SK-N-SH (cell line): ENCODE measurements at regions not wholly inside any gene's neighbourhood (a gene's known extent, or its start where the extent isn't known, plus 50 kb on each side); places are given as distances from the start of the nearest gene placed in this dataset.

Source experiments
- CTCF ChIA-PET: fragments of 300-600, 350-600 bp; formaldehyde crosslinking; extraction: SDS; loops from one replicate; lab custom pipeline; 2021; lab: Yijun Ruan, JAX
- POLR2A ChIA-PET: fragments of 350-600 bp; sonication (Branson Sonifier 250); formaldehyde crosslinking; extraction: SDS; loops from one replicate; lab custom pipeline; 2020; ENCODE audit warnings: antibody characterized with exemption, inconsistent platforms; lab: Yijun Ruan, JAX
- DNase-seq: peaks from one replicate; pipeline ENCODE4 v3.0.0; 2012
- H2AFZ ChIP-seq: fragments of 200-600 bp; sonication (generic); 2 replicates; pipeline ENCODE4 v1.8.1; 2016; ENCODE audit warnings: antibody characterized with exemption, mild to moderate bottlenecking, low read depth
- H3F3A ChIP-seq: fragments of 200-600 bp; sonication (generic); replicated peaks from 2 replicates; pipeline ENCODE3; 2016; ENCODE audit warnings: antibody characterized with exemption, mild to moderate bottlenecking; ENCODE audit not compliant: insufficient read depth
- H3K27ac ChIP-seq, 2 experiments: fragments of 200-500 bp in 1 of 2; fragments of 200-600 bp in 1 of 2; sonication (Bioruptor generic) in 1 of 2; sonication (generic), shearing (Covaris generic) in 1 of 2; 2 replicates each; pipeline versions ENCODE4 v1.5.1 to v1.6.1; 2014 to 2016; ENCODE audit warnings: low read depth in 2 of 2, inconsistent platforms in 1 of 2, low read length in 1 of 2, mild to moderate bottlenecking in 1 of 2, mixed read lengths in 1 of 2
- H3K27me3 ChIP-seq: fragments of 200-600 bp; sonication (generic), shearing (Covaris generic); 2 replicates; pipeline ENCODE4 v1.6.1; 2016; ENCODE audit warnings: mixed run types; ENCODE audit not compliant: insufficient read depth
- H3K36me3 ChIP-seq, 2 experiments: fragments of 200-500 bp in 1 of 2; fragments of 200-600 bp in 1 of 2; sonication (Bioruptor generic) in 1 of 2; sonication (generic) in 1 of 2; replicated peaks in 1 of 2; 2 replicates each; pipeline versions ENCODE3 to v1.5.1; 2014 to 2016; ENCODE audit warnings: low read length in 1 of 2, mild to moderate bottlenecking in 1 of 2; ENCODE audit not compliant: insufficient read depth in 2 of 2, control insufficient read depth in 1 of 2
- H3K4me1 ChIP-seq, 2 experiments: fragments of 200-500 bp in 1 of 2; fragments of 200-600 bp in 1 of 2; sonication (Bioruptor generic) in 1 of 2; sonication (generic), shearing (Covaris generic) in 1 of 2; 2 replicates each; pipeline versions ENCODE4 v1.5.1 to v1.6.1; 2014 to 2016; ENCODE audit warnings: low read depth in 1 of 2, low read length in 1 of 2, mixed run types in 1 of 2; ENCODE audit not compliant: insufficient read depth in 2 of 2, control insufficient read depth in 1 of 2
- H3K4me2 ChIP-seq: fragments of 200-600 bp; sonication (generic), shearing (Covaris generic); 2 replicates; pipeline ENCODE4 v1.6.1; 2017; ENCODE audit warnings: mixed run types
- H3K4me3 ChIP-seq, 2 experiments: fragments of 200-500 bp in 1 of 2; fragments of 200-600 bp in 1 of 2; sonication (Bioruptor generic) in 1 of 2; sonication (generic), shearing (Covaris generic) in 1 of 2; 2 replicates each; pipeline versions ENCODE4 v1.5.1 to v1.8.1; 2014 to 2016; ENCODE audit warnings: low read depth in 2 of 2, inconsistent platforms in 1 of 2, low read length in 1 of 2, mild to moderate bottlenecking in 1 of 2, mixed read lengths in 1 of 2, moderate library complexity in 1 of 2
- H3K79me2 ChIP-seq: fragments of 200-600 bp; sonication (generic); 2 replicates; pipeline ENCODE4 v1.8.1; 2017; ENCODE audit warnings: mild to moderate bottlenecking; ENCODE audit not compliant: insufficient read depth
- H3K9ac ChIP-seq: fragments of 200-600 bp; sonication (generic); 2 replicates; pipeline ENCODE4 v1.6.1; 2017; ENCODE audit warnings: mixed run types
- H3K9me2 ChIP-seq: fragments of 200-600 bp; sonication (generic); 2 replicates; pipeline ENCODE4 v1.6.1; 2017; ENCODE audit warnings: mixed run types
- H3K9me3 ChIP-seq: fragments of 200-600 bp; sonication (generic); 2 replicates; pipeline ENCODE4 v1.6.1; 2017; ENCODE audit warnings: mixed run types, mild to moderate bottlenecking, moderate library complexity
- H4K20me1 ChIP-seq: fragments of 200-600 bp; sonication (generic); 2 replicates; pipeline ENCODE4 v1.6.1; 2017; ENCODE audit warnings: mild to moderate bottlenecking, mixed run types; ENCODE audit not compliant: insufficient read depth
- CTCF ChIP-seq: fragments of 200-600 bp; sonication (generic); IDR thresholded peaks from 2 replicates; pipeline ENCODE4 v1.6.1; 2017; ENCODE audit warnings: antibody characterized with exemption, mild to moderate bottlenecking, moderate library complexity
- ELF1 ChIP-seq: IDR thresholded peaks from 2 replicates; pipeline ENCODE4 v1.4.0; 2012
- EZH2phosphoT487 ChIP-seq: fragments of 200-600 bp; sonication (generic); IDR thresholded peaks from 2 replicates; pipeline ENCODE4 v1.6.1; 2017; ENCODE audit warnings: low read depth, mixed run types, mild to moderate bottlenecking, antibody characterized with exemption, moderate library complexity, borderline replicate concordance
- FOSL2 ChIP-seq: IDR thresholded peaks from 2 replicates; pipeline ENCODE4 v1.4.0; 2012; ENCODE audit warnings: low read depth, mild to moderate bottlenecking, moderate library complexity, borderline replicate concordance
- FOXM1 ChIP-seq: IDR thresholded peaks from 2 replicates; pipeline ENCODE4 v1.4.0; 2012; ENCODE audit warnings: low read depth, mild to moderate bottlenecking
- GABPA ChIP-seq: IDR thresholded peaks from 2 replicates; pipeline ENCODE4 v1.4.0; 2012; ENCODE audit warnings: low read depth, mild to moderate bottlenecking
- JUND ChIP-seq: IDR thresholded peaks from 2 replicates; pipeline ENCODE4 v1.4.0; 2012
- MEF2A ChIP-seq: IDR thresholded peaks from 2 replicates; pipeline ENCODE4 v1.4.0; 2012; ENCODE audit warnings: low read depth, borderline replicate concordance
- MXI1 ChIP-seq: IDR thresholded peaks from 2 replicates; pipeline ENCODE4 v1.6.1; 2012; ENCODE audit warnings: mild to moderate bottlenecking, low read depth, low read length, improper control_type of control experiment
- NFIC ChIP-seq: IDR thresholded peaks from 2 replicates; pipeline ENCODE4 v1.4.0; 2012; ENCODE audit warnings: borderline replicate concordance
- POLR2AphosphoS5 ChIP-seq: IDR thresholded peaks from 2 replicates; pipeline ENCODE4 v1.6.1; 2012; ENCODE audit warnings: low read depth, low read length
- RAD21 ChIP-seq: IDR thresholded peaks from 2 replicates; pipeline ENCODE4 v1.6.1; 2012; ENCODE audit warnings: mild to moderate bottlenecking, low read length
- RCOR1 ChIP-seq: fragments of 150-350 bp; IDR thresholded peaks from 2 replicates; pipeline ENCODE4 v1.6.1; 2017; ENCODE audit warnings: antibody characterized with exemption, low read length
- REST ChIP-seq: IDR thresholded peaks from 2 replicates; pipeline ENCODE4 v1.6.1; 2012; ENCODE audit warnings: mild to moderate bottlenecking, low read depth, low read length, moderate library complexity
- RXRA ChIP-seq: IDR thresholded peaks from 2 replicates; pipeline ENCODE4 v1.4.0; 2012; ENCODE audit warnings: low read depth, mild to moderate bottlenecking, borderline replicate concordance
- SIN3A ChIP-seq: IDR thresholded peaks from 2 replicates; pipeline ENCODE4 v1.6.1; 2012; ENCODE audit warnings: low read depth, mild to moderate bottlenecking, low read length, moderate library complexity, borderline replicate concordance
- SMC3 ChIP-seq: IDR thresholded peaks from 2 replicates; pipeline ENCODE4 v1.6.1; 2012; ENCODE audit warnings: low read depth, low read length, improper control_type of control experiment
- TAF1 ChIP-seq: IDR thresholded peaks from 2 replicates; pipeline ENCODE4 v1.6.1; 2012; ENCODE audit warnings: low read depth, mild to moderate bottlenecking, low read length, moderate library complexity, borderline replicate concordance
- TCF12 ChIP-seq: IDR thresholded peaks from 2 replicates; pipeline ENCODE4 v1.4.0; 2012
- TEAD4 ChIP-seq: IDR thresholded peaks from 2 replicates; pipeline ENCODE4 v1.4.0; 2012; ENCODE audit warnings: mild to moderate bottlenecking, borderline replicate concordance; ENCODE audit not compliant: insufficient read depth
- USF2 ChIP-seq: fragments of 150-350 bp; IDR thresholded peaks from 2 replicates; pipeline ENCODE4 v1.6.1; 2017; ENCODE audit warnings: antibody characterized with exemption, low read length, low read depth, borderline replicate concordance
- YY1 ChIP-seq: IDR thresholded peaks from 2 replicates; pipeline ENCODE4 v1.4.0; 2012; ENCODE audit warnings: low read depth, mild to moderate bottlenecking
- WGBS: methylation state at CpG from one replicate; pipeline ENCODE4 v1.1.6; 2017; ENCODE audit warnings: low lambda C conversion rate; 5-methylcytosine and 5-hydroxymethylcytosine counted together
- TF ChIP-seq, protein P1 (sequence below): IDR thresholded peaks from 2 replicates; pipeline ENCODE4; 2012
- TF ChIP-seq, protein P2 (sequence below): fragments of 150-350 bp; IDR thresholded peaks from 2 replicates; pipeline ENCODE4 v1.6.1; 2016; ENCODE audit warnings: mild to moderate bottlenecking, low read depth, low read length
- TF ChIP-seq, protein P3 (sequence below): IDR thresholded peaks from 2 replicates; pipeline ENCODE4 v1.4.0; 2012; ENCODE audit warnings: low read depth

- H3K27ac ChIP-seq = peak overlapping the region in 1 of 2 experiments; percentile 83; a peak in 2 of 4 replicates
- H3K4me2 ChIP-seq = no peak overlapping the region
- DNase-seq = peak; percentile 63
- H3K27me3 ChIP-seq = no peaks in the 10 kb centered on the region
- ChIA-PET CTCF (interaction anchor here (0.5 kb wide), 1 partner anchor 399 kb away, joined by 3 read pairs; no protein-coding TSS in a partner anchor), POLR2A (interaction anchor here (0.7 kb wide), 2 partner anchors 87 to 1800 kb away, joined by 3 read pairs; no protein-coding TSS in a partner anchor)
- no peaks in the 10 kb centered on the region for H3K36me3 ChIP-seq
- peaks cover 0 to 20% of the 10 kb centered on the region in 2 experiments; a peak in 2 of 4 replicates for H3K4me1 ChIP-seq
- no peaks in the 10 kb centered on the region for H3K9me2 ChIP-seq
- H4K20me1 ChIP-seq = no peaks in the 10 kb centered on the region
- no peak overlapping the region for H3K4me3 ChIP-seq
- H3K9me3 ChIP-seq = no peaks in the 10 kb centered on the region; the same call in 1 of the 2 replicates
- no peaks in the 10 kb centered on the region for H3F3A ChIP-seq
- no peaks in the 10 kb centered on the region for H3K79me2 ChIP-seq
- no peak overlapping the region for H2AFZ ChIP-seq
- 14% methylated on average over 4 of the region's 4 CpGs for WGBS
- H3K9ac ChIP-seq = no peak overlapping the region
- TF ChIP-seq EZH2phosphoT487 (no peak), RAD21 (peak; percentile 51), ELF1 (no peak), SIN3A (no peak), USF2 (no peak), FOXM1 (no peak), TCF12 (peak; percentile 90), FOSL2 (no peak), MXI1 (peak; percentile 18; the same call in 1 of the 2 replicates), RCOR1 (peak; percentile 100), MEF2A (no peak), JUND (no peak), SMC3 (no peak), POLR2AphosphoS5 (peak; percentile 85), RXRA (no peak), YY1 (no peak), REST (no peak), GABPA (no peak), CTCF (no peak), TEAD4 (peak; percentile 73; the same call in 1 of the 2 replicates), NFIC (no peak; the same call in 1 of the 2 replicates), TAF1 (no peak)
- TF ChIP-seq, protein P1, sequence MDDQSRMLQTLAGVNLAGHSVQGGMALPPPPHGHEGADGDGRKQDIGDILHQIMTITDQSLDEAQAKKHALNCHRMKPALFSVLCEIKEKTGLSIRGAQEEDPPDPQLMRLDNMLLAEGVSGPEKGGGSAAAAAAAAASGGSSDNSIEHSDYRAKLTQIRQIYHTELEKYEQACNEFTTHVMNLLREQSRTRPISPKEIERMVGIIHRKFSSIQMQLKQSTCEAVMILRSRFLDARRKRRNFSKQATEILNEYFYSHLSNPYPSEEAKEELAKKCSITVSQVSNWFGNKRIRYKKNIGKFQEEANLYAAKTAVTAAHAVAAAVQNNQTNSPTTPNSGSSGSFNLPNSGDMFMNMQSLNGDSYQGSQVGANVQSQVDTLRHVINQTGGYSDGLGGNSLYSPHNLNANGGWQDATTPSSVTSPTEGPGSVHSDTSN = 0 out of 2 replicates have a peak, but pooled peaks have one; percentile 18
- TF ChIP-seq, protein P2, sequence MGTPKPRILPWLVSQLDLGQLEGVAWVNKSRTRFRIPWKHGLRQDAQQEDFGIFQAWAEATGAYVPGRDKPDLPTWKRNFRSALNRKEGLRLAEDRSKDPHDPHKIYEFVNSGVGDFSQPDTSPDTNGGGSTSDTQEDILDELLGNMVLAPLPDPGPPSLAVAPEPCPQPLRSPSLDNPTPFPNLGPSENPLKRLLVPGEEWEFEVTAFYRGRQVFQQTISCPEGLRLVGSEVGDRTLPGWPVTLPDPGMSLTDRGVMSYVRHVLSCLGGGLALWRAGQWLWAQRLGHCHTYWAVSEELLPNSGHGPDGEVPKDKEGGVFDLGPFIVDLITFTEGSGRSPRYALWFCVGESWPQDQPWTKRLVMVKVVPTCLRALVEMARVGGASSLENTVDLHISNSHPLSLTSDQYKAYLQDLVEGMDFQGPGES = no peak
- TF ChIP-seq, protein P3, sequence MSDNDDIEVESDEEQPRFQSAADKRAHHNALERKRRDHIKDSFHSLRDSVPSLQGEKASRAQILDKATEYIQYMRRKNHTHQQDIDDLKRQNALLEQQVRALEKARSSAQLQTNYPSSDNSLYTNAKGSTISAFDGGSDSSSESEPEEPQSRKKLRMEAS = no peak
These were observed 891.3 kb downstream of the TLE1 start for GRCh38 chr9:80797831-80798688.
